GM19452 (cell line): ENCODE measurements at regions not wholly inside any gene's neighbourhood (a gene's known extent, or its start where the extent isn't known, plus 50 kb on each side); places are given as distances from the start of the nearest gene placed in this dataset.

Experiments
- ATAC-seq: cut with Tn5 transposase; IDR thresholded peaks from one replicate; pipeline ENCODE4 v1.9.1; 2021; ENCODE audit not compliant: unreplicated experiment

- ATAC-seq: no peak
Measured at GRCh38 chr5:110027527-110028322, 338.0 kb downstream of the MAN2A1 start.

GRCh38 chr5:110031402-110032140 is 341.8 kb downstream of the MAN2A1 start:
- ATAC-seq: no peak

GRCh38 chr5:110032376-110032775 is 342.6 kb downstream of the MAN2A1 start:
- ATAC-seq: no peak

GRCh38 chr5:110034056-110034600 is 344.4 kb downstream of the MAN2A1 start:
- ATAC-seq: no peak

GRCh38 chr5:110038297-110038997 is 348.7 kb downstream of the MAN2A1 start:
- no peak for ATAC-seq

- ATAC-seq: no peak
Measured at GRCh38 chr5:110040178-110040577, 350.5 kb downstream of the MAN2A1 start.

- ATAC-seq: no peak
Measured at GRCh38 chr5:110043025-110043424, 353.3 kb downstream of the MAN2A1 start.

GRCh38 chr5:110045158-110045557 is 355.4 kb downstream of the MAN2A1 start:
- no peak for ATAC-seq

GRCh38 chr5:110048491-110048890 is 358.8 kb downstream of the MAN2A1 start:
- no peak for ATAC-seq

- ATAC-seq: no peak
Measured at GRCh38 chr5:110049816-110050215, 360.1 kb downstream of the MAN2A1 start.

GRCh38 chr5:110050640-110051345 is 361.1 kb downstream of the MAN2A1 start:
- ATAC-seq: no peak

- ATAC-seq: no peak
Measured at GRCh38 chr5:110053205-110053604, 363.5 kb downstream of the MAN2A1 start.

GRCh38 chr5:110053824-110054223 is 364.1 kb downstream of the MAN2A1 start:
- peak; percentile 39 for ATAC-seq

- ATAC-seq: peak; percentile 93
Measured at GRCh38 chr5:110054240-110054639, 364.5 kb downstream of the MAN2A1 start.

- no peak for ATAC-seq
Measured at GRCh38 chr5:110055302-110055701, 365.6 kb downstream of the MAN2A1 start.

- ATAC-seq: no peak
Measured at GRCh38 chr5:110056580-110057114, 366.9 kb downstream of the MAN2A1 start.

- ATAC-seq: no peak
Measured at GRCh38 chr5:110058175-110058574, 368.4 kb downstream of the MAN2A1 start.

GRCh38 chr5:110062246-110062645 is 372.5 kb downstream of the MAN2A1 start:
- no peak for ATAC-seq

- ATAC-seq: no peak
Measured at GRCh38 chr5:110063640-110064602, 374.2 kb downstream of the MAN2A1 start.
